ENCODE measurements at regions not wholly inside any gene's neighbourhood (a gene's known extent, or its start where the extent isn't known, plus 50 kb on each side); places are given as distances from the start of the nearest gene placed in this dataset.
"Not testable (repeated sequence)": the region's sequence is repeated elsewhere in the genome, so short reads cannot be mapped to it uniquely, and the experiment has no call there.

DNA sequence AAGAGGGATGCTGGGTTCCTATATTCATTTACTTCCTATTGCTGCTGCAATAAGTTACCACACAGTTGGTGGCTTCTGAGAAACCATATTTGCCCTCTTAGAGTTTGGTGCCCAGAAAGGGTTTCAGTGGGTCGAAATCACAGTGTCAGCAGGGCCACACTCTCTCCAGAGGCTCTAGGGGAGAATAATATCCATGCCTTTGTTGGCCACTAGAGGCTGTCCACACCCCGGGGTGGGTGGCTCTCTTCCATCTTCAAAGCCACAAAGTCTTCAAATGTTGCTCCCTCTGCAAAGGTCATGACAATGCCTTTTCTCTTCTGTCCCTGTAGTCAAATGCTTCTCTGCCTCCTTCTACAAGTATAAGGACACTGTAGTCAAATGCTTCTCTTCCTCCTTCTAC is 989.4 kb downstream of the CCSER2 start:
- DNase-seq (ENCODE audit: low read depth in 2 of 2), result no peak

DNA sequence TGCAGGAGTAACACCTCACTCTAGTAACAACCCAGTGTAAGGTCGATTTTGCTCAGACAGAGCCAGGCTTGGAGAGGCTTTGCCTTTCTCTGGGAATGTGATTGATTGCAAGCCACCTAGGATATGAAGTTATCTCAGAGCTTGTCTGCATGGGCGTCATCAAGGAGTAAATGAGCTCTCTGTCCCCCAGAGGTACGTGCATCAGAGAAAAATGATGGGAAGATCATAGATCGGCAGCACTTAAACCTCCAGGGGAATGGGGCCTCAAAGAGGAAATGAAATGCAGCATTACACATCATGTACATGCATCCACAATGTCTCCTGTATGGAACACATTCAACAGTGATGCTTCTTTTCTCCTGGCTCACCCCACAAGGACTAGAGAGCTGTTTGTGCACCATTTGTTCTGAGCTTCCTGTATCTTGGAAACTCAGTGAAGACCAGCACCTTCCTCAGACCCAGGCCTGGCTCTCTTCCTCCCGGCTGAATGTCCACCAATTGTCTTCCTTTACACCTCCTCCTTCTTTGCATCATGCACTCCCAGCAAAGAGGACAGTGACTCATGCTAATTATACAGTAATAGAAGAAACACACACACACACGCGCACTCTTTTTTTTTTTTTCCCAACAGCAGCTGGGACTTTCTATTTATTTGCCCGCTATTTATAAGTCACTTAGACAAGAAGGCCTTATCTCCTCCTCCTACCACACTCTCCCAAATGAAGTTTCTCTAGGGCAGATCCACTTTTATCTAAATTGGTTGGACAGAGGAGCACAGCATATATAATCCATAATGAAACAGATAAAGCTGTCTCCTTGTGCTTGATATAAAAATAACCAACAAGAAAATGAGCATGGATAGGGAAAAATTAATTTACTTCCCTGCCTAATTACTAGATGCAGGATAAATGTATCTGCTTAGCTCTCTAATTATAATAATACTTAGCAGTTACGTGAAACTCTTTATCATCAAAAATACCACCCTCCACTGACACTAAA is 990.7 kb downstream of the CCSER2 start:
- DNase-seq (ENCODE audit: low read depth in 2 of 2), result no peak

DNA sequence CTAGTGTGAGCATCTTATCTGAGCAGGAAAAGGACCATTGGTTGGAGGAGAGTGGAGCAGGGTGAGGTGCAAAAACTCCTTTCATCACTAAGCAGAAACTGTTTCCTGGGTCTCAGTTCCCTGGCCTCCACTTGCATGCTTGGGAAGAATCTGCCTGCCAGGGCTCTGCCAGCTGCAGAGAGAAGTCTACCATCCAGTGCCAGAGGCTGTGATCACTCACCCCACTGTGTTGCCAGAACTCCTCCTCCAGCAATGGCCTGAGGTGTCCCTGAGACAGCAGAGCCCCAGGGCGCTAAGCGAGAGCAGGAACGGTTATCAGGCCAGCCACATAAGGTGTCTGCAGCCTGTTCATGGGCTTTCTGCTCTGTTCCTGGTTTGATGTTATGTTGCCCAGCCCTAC is 991.4 kb downstream of the CCSER2 start:
- no peak for DNase-seq (ENCODE audit: low read depth in 2 of 2)

DNA sequence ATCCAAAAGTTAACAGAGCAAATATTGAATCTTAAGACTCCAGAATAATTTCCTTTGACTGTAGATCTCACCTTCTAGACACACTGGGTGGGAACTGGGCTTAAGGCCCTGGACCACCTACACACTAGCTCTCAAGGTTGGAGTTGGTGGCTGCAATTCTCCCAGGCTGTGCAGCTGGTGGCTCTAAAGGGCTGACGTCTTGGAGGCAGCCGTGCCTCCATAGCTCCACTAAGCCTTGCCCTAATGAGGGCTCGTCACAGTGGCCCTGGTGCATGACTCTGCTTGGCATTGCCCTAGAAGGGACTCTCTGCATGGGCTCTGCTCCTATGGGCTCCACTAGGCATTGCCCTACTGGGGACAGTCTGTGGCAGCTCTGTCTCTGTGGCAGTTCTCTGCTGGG is 1005.2 kb downstream of the CCSER2 start:
- DNase-seq (ENCODE audit: low read depth in 2 of 2), result no peak

DNA sequence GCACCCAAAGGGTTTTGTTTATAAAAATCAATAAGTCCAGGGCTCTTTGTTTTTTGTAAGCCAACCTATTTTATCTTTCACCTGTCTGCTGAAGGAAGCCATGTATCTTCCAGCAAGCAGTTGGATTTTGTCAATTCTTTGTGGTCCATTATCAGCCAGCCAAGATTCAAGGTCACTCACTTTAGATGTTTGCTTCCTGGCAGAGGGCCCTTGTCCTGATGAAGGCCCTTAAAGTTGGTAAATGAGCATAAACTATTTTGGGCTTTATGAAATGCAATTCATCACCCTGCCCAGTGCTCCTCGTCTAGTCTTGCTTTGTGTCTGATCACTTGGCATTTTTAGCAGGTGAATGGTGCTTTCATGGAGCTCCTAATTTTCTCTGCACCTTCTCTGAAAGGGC is 1004.2 kb downstream of the GRID1 start:
- DNase-seq (ENCODE audit: low read depth in 2 of 2), result no peak

DNA sequence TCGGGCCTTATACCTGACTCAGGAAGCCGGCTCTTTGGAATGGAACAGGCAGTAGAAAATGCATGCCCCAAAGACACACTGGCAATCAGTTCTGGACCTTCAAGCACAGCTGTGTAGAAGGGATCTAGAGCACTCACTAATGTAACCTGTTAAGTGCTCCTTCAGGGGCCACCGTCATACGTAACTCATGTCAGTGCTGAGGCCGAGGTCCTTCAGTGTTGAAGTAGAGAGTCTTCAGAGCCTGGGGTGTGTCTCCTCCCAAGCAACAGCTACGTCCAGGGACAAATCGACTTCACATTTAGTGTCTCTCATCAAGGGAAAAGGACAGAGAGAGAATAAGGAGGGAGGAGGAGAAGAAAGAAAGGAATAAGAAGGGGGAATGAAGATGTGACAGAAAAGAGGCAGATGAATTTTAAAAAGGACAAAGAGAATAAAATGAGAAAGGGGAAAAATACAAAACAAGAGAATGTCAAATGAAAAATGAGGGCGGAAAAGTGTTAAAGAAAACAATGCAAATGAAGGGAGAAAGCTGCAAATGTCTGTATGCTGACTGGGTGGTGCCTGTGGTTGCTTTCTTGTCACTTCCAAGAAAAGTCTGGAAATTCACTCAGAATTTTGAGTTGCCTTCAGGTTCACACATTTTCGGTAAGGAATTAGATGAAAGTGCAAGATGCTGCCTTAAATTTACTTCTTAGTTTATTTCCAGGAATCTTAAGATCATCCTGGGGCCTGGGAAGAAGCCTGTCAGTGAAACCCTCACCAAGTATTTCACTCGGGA is 989.4 kb downstream of the GRID1 start:
- no peak for DNase-seq (ENCODE audit: low read depth in 2 of 2)

DNA sequence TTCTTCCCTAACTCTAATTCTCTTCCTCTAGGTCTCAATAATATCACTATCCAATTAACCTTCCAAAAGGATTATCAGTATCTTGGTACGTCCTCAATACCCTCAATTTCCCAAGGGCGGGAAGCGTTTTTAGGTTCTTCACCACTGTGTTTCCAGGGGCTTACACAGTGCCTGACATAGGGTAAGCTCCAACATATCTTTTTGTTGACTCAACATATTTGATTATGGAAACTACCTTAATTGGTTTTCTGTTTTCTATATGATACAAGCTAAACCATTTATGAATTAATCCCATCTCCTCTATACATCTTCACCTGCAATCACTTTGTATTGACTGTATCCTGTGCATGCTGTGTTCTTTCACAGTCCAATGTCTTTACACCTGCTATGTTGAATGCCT is 987.3 kb downstream of the GRID1 start:
- DNase-seq (ENCODE audit: low read depth in 2 of 2), result no peak

DNA sequence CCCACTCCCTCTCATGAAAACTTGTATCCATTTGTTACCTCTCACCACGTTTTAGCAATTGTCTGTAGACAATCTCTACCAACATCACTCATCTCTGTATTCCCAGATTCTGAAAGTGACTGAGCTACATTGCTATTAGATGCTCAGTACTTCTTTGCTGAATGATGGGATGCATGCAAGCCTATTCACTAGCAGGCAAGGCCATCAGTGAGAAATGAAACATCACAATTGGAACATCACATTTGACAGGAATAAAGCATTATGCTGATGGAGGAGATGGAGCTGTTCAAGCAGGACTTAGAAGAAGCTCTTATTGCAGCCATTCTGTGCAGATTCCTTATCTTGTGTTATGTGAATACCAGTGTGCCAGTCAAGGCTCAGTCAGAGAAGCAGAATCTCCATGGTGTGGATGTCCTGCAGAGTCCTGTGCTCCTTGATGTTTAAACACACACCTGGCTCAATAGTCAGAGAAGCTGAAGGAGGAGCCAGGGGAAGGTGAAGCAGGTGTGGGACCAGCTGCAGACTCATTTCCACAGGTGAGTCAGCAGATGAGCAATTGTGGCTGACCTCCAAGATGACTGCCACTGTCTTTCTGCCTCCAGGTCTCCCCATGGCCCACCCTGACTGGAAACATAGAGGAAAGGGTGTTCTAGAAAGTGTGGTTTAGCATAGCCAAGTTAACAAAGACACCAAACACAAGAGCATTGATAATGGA is 965.5 kb downstream of the GRID1 start:
- no peak for DNase-seq (ENCODE audit: low read depth in 2 of 2)

DNA sequence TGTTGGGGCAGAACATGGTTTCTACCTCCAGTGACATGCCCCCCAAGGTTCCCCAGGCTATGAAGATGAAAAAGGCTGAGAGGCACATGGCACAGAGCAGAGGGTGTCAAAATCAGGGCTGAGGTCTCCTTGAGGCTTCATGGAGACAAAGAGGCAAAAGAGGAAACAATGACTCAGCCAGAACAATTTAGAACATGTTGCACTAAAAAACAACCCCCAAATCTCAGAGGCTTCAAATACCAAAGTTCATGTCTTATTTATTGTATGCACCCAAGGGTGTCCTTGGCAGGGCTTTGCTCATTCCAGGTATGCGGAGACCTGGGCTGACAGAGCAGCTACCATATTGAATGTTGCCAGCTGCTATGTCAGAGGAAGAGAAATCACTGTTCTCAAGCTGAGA is 964.1 kb downstream of the GRID1 start:
- no peak for DNase-seq (ENCODE audit: low read depth in 2 of 2)

DNA sequence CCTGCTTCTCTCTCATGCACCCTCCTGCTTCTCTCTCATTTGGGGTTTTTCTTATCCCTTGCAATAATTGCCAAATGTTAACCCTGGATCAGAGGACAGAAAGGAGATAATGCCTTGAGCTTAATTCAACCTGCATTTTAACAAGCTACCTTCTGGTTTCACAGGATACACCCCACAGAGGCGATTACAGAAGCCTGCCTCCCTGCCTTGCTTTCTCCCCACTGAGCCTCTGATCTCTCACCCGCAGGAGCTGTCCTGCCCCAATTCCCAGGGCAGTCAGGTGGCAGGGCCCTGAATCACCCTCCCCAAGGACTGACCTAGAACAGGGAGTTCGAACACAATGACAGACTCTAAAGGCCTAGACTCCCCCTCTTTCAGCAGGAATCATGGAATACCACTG is 959.5 kb downstream of the GRID1 start:
- DNase-seq (ENCODE audit: low read depth in 2 of 2), result no peak

DNA sequence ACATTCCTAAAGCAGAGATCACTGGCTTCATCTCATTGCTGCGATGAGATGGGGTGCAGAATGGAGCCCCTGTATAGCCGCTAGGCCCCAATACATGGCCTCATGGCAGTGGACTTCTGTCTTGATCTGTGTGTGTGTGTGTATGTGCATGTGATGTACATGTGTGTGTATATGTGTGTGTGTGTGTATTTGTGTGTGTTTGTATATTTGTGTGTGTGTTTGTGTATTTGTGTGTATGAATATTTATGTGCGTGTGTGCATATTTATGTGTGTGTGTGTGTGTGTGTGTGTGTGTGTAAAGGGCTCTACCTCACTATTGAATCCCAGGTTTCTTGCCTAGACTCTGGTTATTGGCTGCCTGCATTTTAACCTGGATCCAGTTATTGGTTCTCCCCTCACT is 958.2 kb downstream of the GRID1 start:
- DNase-seq (ENCODE audit: low read depth in 2 of 2), result no peak

DNA sequence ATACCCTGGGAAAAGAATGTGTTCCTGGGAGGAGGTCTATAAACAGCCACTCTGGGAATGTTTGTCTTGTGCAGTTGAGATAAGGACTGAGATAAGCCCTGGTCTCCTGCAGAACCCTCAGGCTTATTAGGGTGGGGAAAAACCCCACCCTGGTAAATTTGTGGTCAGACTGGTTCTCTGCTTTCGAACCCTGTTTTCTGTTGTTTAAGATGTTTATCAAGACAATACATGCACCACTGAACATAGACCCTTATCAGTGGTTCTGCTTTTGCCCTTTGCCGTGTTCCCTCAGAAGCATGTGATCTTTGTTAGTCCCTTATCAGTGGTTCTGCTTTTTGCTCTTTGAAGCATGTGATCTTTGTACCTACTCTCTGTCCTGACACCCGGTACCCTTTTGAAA is 956.0 kb downstream of the GRID1 start:
- not testable (repeated sequence) for DNase-seq (ENCODE audit: low read depth in 2 of 2)

DNA sequence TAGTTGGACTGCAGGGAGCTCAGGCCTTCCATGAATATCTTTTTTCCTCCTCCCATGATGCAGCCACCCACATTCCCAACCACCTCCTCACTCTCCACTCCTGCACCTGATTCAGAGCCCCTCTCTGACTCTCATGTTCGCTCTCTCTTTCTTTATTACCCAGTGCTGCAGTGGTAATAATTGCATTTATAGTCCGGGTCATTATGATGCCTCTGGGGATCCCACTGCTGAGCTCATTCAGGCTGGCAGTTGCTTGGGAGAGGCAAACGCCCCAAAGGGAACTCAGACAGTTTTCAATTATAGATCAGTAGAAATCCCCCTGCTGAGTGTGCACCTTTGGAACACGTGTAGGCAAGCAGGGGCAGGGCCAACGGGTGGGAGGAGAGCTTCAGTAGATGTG is 953.0 kb downstream of the GRID1 start:
- no peak for DNase-seq (ENCODE audit: low read depth in 2 of 2)

DNA sequence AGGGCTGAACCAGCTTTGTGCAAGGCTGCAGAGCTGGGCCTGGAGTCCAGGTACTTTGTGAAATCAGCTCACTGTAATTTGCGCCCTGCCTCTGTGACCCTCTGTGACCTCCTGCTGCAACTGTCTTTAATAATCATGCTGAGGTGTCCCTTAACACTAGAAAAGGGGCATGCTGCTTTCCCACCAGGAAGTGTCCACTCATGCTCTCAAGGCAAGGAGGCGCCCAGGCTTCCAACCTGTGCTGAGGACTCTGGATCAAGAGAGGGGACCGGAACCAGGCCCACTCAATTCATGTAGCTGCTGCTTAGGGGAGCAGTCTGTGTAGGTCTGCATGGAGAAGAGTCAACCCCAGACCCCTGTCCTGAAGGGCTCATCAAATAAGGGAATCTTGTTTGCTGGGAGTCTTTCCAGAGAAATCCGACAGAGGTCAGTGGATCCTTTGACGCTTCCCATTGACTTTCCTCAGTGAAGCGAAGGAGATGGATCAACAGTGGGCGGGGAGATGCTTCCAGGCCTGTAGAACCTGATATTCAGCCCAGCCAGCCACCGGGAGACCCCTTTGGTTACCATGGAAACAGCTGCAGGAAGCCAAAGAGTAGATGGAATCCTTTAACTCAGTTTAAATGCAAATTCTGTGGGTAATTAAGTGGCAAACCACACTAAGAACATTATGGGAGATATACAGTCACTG is 945.9 kb downstream of the GRID1 start:
- DNase-seq (ENCODE audit: low read depth in 2 of 2), result no peak

DNA sequence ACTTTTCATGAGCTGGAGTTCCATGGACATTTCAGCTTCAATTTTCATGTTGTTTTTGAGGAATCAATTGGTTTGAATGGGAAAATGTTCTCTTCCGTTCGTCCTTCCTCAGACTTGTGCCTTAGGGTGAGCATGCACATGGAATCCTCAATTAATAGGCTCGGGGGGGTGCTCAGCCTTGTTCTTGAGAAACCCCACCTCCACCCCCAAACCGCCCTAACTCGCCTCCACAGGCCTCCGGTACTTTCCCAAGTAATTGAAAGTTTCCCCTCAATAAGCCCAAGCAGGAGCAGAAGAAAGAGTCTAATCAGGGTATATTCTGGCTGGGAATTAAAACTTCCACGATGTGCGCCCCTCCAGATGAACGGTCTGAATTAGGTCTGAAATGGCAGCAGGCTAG is 945.2 kb downstream of the GRID1 start:
- DNase-seq (ENCODE audit: low read depth in 2 of 2), result no peak

DNA sequence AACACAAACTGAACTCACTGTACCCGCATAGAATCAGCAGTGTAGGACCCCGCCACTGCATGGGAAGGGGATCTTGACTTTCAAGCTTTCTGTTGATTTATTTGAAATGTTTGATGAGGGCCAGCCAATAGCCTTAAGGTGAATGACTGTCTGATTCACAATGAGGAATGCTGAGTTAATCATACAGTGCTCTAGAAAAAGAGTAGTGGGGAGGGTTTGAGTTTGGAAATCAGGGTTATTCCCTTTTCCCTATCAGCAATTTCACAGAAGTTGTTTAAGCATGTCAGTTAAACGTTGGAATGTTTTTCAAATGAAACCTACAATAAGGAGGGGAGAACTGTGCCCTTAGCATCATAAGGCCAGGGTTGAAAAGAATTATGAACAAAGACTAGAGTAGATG is 937.5 kb downstream of the GRID1 start:
- no peak for DNase-seq (ENCODE audit: low read depth in 2 of 2)

DNA sequence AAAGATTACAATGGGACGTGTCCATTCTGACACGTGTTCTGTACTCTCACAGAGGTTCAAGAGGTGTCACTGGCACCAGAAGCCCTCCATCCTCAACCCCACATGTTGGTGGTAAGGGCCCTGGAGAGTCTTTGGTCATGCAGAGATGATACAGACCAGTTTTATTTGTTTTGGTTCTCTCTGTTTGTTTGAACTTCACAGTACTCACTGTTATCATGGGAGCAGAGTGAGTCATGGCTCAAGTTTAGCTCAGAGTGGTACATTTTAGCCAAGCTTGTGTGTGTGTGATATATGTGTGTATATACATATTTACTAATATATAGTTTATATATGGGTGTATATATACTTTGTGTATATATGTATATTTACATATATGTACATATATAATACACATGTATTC is 935.6 kb downstream of the GRID1 start:
- no peak for DNase-seq (ENCODE audit: low read depth in 2 of 2)

DNA sequence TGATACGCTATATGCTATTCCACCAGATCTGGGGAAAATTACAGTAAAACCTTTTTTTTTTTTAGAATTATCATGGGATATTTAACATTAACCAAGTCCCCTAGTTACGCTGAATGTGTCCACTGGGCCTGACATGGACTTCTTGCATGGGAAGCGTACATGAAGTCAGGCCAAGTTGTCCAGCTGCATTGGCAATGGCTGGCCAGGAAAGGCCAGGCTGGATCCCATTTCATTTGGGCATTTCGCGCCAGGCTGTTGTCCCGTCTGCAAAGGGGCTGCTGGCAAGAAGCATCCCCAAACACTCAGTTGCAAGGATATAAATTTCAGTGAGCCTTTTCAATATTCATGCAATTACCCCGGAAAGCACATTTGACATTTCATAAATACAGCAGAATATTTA is 933.3 kb downstream of the GRID1 start:
- no peak for DNase-seq (ENCODE audit: low read depth in 2 of 2)

DNA sequence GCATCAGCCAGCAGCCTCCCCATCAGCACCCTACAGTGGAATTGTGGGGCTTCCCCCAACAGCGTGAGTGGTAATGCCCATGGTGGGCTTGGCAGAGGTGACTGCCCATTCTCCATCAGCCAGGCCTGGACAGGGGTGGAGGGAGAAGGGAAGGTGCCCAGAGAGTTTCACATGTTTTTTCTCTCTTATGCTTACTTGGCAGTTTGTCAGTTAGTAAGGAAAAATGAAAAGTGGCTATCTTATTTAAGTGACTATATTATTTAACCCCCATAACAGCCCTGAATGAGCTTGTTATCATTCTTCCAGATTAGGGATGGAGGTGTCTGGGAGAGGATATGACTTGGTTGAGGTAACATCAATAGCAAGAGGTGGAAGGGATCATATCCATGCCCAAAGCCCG is 921.7 kb downstream of the GRID1 start:
- DNase-seq (ENCODE audit: low read depth in 2 of 2), result no peak

DNA sequence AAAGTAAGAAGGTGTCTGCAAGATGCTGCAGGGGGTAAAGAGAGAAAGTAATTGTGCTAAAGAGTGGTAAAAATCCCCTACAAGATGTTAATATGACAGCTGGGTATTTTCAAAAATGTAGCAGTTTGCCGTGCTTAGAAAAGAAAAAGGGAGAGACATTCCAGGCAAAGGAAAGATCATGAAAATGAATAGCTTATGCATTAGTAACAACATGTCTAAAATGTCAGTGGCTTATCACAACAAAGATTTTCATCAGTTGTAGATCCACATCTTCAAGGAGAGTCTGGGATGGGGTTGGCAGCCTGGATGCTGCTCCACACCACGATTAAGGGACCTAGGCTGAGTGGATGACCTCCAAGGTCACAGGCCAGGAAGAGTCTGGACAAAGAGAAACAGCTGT is 920.9 kb downstream of the GRID1 start:
- DNase-seq (ENCODE audit: low read depth in 2 of 2), result no peak

DNA sequence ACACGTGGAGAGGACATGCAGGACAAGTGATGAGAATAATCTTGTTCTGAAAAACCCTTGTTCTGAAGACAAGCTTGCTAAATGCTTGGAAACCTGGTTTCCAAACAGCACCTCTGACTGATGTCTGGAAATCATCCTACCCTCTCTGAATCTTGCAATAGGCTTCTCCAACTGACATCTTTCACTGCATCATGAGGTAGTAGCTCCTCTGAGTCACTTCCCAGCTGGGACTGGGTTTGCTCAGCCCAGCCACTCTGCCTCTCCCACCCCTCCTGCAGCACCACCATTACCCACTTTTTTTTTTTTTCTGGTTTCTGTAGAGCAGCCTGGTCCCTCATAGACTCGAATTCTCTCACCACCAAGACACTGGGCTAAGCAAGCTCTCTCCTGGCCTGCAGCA is 919.8 kb downstream of the GRID1 start:
- DNase-seq (ENCODE audit: low read depth in 2 of 2), result no peak

DNA sequence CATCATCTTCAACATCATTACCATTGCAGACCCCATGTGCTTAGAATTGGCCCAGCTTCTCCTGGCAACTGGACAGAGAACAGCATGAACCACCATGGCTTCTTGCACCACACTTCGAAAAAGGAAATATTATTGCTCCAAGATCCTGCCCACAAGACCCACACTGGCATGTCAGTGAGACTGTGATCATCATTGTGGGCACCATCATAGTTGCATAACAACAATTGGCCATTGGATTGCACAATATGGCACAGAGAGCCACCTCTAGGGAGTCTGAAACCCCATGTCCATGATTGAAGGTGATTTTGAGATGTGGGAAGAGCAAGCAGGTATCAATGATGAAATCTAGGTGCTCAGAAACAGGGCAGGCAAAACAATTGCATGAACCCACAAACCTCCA is 918.9 kb downstream of the GRID1 start:
- no peak for DNase-seq (ENCODE audit: low read depth in 2 of 2)
